Kidney epithelial cell (primary cell): ENCODE measurements at regions not wholly inside any gene's neighbourhood (a gene's known extent, or its start where the extent isn't known, plus 50 kb on each side); places are given as distances from the start of the nearest gene placed in this dataset.

Experiments used
- DNase-seq: peaks from one replicate; pipeline ENCODE4 v3.0.0-alpha.2; 2010; ENCODE audit warnings: low read depth
- H3K27me3 ChIP-seq: 2 replicates; pipeline ENCODE4 v1.6.0; 2011; ENCODE audit warnings: low read length; ENCODE audit not compliant: control insufficient read depth, insufficient read depth
- H3K36me3 ChIP-seq: 2 replicates; pipeline ENCODE4 v1.5.1; 2011; ENCODE audit warnings: low read length; ENCODE audit not compliant: control insufficient read depth, insufficient read depth
- H3K4me3 ChIP-seq: 2 replicates; pipeline ENCODE4 v1.5.1; 2011; ENCODE audit warnings: low read depth, mild to moderate bottlenecking, control low read depth, low read length
- TF ChIP-seq, protein P1 (sequence below): IDR thresholded peaks from 2 replicates; pipeline ENCODE4 v1.5.1; 2011; ENCODE audit warnings: mild to moderate bottlenecking, moderate library complexity, low read length, control low read depth, inconsistent platforms; ENCODE audit not compliant: insufficient read depth, poor library complexity, severe bottlenecking

DNA sequence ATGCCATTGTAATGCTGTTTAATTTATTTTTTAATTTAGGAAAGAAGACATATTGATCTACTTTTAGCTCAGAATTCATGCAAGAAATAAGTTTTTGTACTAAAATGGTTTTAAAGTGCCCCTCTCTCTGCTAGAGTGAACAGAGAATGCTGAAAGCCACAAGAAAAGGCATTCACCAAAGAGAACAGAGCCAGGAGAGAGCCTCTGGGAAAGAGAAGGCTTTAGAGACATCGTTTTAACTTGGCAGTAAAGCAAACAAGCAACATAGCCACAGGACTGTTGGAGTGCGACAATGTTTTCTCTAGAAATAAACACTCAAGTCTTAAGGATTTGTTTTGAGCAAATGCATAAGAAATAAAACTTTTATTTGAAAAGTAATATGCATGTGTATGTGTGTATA is 484.1 kb upstream of the CPEB2 start:
- no peaks in the 10 kb centered on the region for H3K36me3 ChIP-seq
- H3K4me3 ChIP-seq: no peak overlapping the region
- TF ChIP-seq, protein P1, sequence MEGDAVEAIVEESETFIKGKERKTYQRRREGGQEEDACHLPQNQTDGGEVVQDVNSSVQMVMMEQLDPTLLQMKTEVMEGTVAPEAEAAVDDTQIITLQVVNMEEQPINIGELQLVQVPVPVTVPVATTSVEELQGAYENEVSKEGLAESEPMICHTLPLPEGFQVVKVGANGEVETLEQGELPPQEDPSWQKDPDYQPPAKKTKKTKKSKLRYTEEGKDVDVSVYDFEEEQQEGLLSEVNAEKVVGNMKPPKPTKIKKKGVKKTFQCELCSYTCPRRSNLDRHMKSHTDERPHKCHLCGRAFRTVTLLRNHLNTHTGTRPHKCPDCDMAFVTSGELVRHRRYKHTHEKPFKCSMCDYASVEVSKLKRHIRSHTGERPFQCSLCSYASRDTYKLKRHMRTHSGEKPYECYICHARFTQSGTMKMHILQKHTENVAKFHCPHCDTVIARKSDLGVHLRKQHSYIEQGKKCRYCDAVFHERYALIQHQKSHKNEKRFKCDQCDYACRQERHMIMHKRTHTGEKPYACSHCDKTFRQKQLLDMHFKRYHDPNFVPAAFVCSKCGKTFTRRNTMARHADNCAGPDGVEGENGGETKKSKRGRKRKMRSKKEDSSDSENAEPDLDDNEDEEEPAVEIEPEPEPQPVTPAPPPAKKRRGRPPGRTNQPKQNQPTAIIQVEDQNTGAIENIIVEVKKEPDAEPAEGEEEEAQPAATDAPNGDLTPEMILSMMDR: no peak
- no peak for DNase-seq
- H3K27me3 ChIP-seq: no peaks in the 10 kb centered on the region

DNA sequence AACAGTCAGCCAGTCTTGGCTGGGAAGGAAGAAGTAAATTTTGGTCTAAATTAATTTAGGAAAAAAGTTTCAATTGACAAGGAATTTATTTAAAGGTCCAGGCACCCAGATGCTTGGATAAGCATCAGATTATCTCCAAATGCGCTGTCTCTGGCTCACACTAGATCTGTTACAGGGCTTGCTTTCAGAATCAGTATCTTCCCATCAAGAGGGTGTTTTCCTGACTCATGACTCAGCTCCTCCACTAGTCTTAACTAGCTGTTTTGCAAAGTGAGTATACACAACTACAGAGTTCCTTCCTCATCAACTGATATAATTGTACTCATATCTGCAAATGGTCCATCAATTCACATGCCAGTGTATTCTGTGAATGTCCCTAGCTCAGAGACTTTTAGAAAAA is 482.1 kb upstream of the CPEB2 start:
- no peak for DNase-seq
- TF ChIP-seq, protein P1: no peak
- no peak overlapping the region for H3K4me3 ChIP-seq
- H3K27me3 ChIP-seq: no peaks in the 10 kb centered on the region
- H3K36me3 ChIP-seq: no peaks in the 10 kb centered on the region

DNA sequence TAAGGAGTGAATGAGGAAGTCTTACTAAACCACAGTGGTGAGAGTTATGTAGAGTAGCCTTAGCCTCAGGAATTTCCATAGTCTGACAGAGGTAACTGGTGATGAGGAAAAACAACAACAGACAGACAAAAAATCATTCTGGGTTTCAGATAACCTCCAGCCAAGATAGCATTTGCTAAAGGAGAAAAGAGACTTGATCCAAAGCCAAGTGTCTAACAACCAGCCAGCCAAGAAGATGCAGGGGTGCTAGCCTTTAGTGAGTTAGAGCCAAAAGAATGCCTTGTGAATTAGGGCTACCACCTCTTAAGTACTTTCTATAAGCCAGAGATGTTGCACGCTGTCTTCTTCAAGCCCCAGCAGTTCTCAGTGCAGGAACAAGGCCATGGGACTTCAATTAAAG is 478.0 kb upstream of the CPEB2 start:
- Histone ChIP-seq H3K4me3 (no peak overlapping the region), H3K36me3 (no peaks in the 10 kb centered on the region), H3K27me3 (no peaks in the 10 kb centered on the region)
- TF ChIP-seq, protein P1: no peak
- no peak for DNase-seq

DNA sequence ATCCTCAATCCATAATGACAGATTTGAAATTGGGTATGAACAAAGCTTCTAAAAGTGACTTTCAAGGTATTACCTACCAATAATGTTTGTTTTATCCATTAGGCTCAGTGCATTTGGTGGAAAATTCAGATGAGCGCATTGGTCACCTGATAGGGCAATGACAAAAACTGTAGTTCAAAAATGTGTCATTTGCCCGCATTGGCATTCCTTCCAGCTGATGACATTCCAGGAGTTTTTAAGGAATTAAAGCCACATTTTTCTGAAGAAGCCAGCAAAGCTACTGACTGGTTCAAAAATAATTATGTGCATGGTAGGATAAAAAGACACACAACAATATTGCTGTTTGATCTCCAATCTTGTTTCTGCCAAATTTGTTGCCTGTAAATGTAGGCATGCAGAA is 473.4 kb upstream of the CPEB2 start:
- H3K36me3 ChIP-seq: no peaks in the 10 kb centered on the region
- no peak for DNase-seq
- TF ChIP-seq, protein P1: no peak
- H3K4me3 ChIP-seq: no peak overlapping the region
- H3K27me3 ChIP-seq: no peaks in the 10 kb centered on the region

DNA sequence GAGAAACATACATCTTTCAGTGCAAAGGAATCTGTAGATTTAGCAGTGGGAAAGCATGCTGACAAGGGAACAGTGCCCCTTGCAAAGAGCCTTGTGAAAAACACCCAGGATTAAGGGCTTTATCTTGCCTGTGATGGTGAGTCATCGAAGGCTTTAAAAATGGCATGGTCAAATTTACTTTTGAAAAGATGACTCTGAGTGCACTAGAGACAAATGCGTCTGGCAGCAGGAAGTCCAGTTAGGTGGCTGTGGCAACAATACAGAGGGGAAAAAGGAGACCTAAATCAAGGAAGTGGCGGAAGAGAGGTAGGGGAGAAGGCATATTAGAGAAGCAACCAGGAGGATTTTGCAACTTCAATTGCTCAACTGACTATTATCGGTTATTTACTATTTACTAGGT is 472.6 kb upstream of the CPEB2 start:
- no peaks in the 10 kb centered on the region for H3K36me3 ChIP-seq
- TF ChIP-seq, protein P1: no peak
- H3K27me3 ChIP-seq: no peaks in the 10 kb centered on the region
- DNase-seq: no peak
- no peak overlapping the region for H3K4me3 ChIP-seq

DNA sequence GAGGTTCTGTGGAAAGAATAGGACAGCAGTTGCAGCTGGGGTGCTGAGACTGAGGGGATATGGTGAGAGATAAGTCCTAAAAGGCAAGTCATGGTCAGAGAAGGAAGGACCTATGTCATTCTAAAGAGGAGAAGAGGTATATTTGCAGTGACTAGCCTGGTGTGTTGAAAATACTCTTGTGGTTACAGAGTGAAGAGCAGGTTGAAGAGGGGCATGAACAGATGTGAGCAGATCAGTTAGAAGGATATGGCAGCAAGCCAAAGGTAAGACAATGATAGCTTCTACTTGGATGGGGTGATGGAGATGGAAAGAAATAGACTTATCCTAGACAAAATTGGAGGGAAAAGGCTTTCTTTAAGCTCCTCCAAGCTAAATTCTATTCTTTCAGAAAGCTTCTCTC is 469.8 kb upstream of the CPEB2 start:
- Histone ChIP-seq H3K4me3 (no peak overlapping the region), H3K36me3 (no peaks in the 10 kb centered on the region), H3K27me3 (no peaks in the 10 kb centered on the region)
- TF ChIP-seq, protein P1: no peak
- no peak for DNase-seq
